ENCODE measurements at regions not wholly inside any gene's neighbourhood (a gene's known extent, or its start where the extent isn't known, plus 50 kb on each side); places are given as distances from the start of the nearest gene placed in this dataset.

DNA sequence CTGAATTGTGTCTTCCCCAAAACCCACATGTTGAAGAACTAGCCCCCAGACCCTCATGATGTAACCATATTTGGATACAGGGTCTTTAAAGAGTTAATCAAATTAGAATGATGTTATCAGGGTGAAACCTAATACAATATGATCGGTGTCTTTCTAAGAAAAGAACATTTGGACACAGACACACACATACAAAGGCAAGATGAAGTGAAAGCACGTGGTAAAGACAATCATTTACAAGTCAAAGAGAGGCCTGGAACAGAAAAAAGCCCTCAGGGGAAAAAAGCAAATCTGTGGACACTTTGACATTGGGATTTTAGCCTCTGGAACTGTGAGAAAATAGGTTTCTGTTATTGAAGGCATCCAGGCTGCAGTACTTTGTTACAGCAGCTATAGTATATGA is 733.4 kb downstream of the JRKL start:
- ATAC-seq (ENCODE audit: poor library complexity), result no peak
- intact Hi-C loops (cut with DNase I), result no loop called here
- DNase-seq, result no peak

GRCh38 chr11:97136067-97136466 is 746.3 kb downstream of the JRKL start:
- no peak for ATAC-seq (ENCODE audit: poor library complexity)

DNA sequence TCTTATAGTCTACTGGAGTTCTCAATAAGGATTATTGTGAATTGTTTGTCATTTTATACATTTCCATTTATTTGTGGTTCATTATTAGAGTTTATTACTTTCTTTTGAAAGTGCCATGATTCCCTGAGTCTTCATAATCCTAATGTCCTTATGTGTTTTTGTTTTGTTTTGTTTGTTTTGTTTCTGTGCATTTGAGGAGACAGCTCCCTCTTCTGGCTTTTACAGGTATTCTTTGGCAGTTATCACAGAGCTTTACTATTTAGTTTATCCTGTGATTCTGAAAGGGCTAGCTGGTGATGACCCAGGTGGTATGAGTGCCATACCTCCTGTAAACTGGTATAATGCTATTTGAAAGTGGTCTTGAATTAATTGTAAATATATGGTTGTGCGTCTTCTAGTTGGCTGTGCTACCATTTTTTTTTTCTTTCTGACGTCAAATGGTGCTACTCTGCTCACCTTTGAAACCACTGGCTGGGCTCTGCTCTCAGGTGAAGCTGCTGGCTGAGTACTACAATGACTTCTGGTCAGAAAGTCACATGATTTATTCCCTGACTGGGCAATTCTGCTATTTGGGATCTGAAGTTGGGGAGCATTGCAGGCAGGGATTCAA is 751.2 kb downstream of the JRKL start:
- ATAC-seq (ENCODE audit: poor library complexity) (no peak), DNase-seq (no peak)
- intact Hi-C loops (cut with DNase I), result loop anchor here (10.0 kb wide), 1 partner anchor 316 kb away; no protein-coding TSS in a partner anchor

More at GRCh38 chr11:97136067-97136466, 746.3 kb downstream of the JRKL start:
- intact Hi-C loops (cut with DNase I), result no loop called here
- DNase-seq, result no peak

- intact Hi-C loops (cut with DNase I), result loop anchor here (10.0 kb wide), 1 partner anchor 319 kb away; no protein-coding TSS in a partner anchor
Observed at GRCh38 chr11:97143463-97143862, 753.6 kb downstream of the JRKL start.

GRCh38 chr11:97149741-97150140 is 759.9 kb downstream of the JRKL start:
- intact Hi-C loops (cut with DNase I), result loop anchor here (10.0 kb wide), 1 partner anchor 325 kb away; no protein-coding TSS in a partner anchor
- no peak for DNase-seq
- no peak for ATAC-seq (ENCODE audit: poor library complexity)

More at GRCh38 chr11:97143463-97143862, 753.6 kb downstream of the JRKL start:
- ATAC-seq (ENCODE audit: poor library complexity), result no peak
- DNase-seq, result no peak

- intact Hi-C loops (cut with DNase I), result no loop called here
- no peak for ATAC-seq (ENCODE audit: poor library complexity)
- DNase-seq, result no peak
Observed at GRCh38 chr11:97157221-97157740, 767.5 kb downstream of the JRKL start.

DNA sequence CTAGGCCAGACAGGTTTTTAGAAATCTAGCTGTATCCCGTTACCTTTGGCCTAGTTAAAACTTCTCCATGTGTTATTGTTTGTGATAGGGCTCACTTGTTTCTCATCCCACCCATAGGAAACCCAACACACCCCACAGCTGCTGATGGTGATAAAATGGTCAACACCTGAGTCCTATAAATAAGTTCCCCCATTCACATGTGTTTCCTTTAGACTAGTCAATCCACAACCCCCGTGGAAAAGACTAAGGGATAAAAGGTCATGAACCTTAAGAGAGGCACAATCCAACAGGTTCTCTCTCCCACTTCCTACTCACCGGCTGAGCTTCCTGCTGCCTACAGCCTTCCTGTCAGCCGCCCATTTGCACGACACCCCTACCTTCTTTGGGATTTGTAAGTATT is 768.4 kb downstream of the JRKL start:
- ATAC-seq (ENCODE audit: poor library complexity), result no peak
- DNase-seq, result no peak
- intact Hi-C loops (cut with DNase I), result no loop called here

- DNase-seq (no peak), ATAC-seq (ENCODE audit: poor library complexity) (no peak)
- intact Hi-C loops (cut with DNase I), result no loop called here
Observed at GRCh38 chr11:97163631-97164191, 773.9 kb downstream of the JRKL start.

DNA sequence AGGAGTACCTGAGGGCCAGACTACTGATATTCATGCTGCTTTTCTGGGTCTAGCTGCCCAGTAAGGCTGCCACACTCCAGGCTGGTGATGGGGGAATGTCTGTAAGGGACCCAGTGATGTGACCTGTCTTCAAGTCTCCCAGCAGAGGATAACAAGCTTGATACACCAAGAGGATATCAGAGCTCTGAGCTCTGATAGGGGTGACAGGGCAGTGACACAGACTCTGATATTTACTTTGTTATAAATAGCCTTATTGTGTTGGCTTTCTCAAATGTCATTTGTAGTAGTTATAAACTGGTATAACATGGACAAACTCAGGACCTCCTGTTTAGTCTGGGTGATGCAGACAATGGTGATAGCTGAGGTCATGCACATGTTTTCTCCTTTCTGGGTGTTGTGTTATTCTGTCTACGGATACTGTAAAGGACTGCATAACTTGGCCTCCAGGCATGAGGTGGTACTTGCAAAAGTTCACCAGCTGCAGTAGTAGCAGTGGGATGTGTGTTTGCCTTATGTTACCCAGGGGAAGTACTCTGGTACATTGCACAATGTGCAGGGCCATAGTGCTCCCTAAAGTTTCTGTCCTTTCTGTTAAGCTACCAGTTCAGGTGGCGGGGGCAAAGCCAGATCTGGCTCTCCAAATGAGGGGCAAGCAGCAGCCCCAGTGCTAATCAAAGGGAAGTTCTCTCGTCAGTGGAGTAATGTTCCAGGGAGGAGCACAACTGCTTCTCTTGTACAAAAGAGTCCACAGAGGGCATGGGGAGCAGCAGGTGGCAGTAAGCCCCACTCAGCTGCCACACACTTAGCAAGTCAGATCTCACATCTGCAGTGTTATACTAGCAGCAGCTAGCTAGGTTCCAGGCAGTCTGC is 812.2 kb downstream of the JRKL start:
- ATAC-seq (ENCODE audit: poor library complexity) (peak; percentile 85), DNase-seq (no peak)
- intact Hi-C loops (cut with DNase I), result no loop called here

GRCh38 chr11:97202613-97203292 is 812.9 kb downstream of the JRKL start:
- intact Hi-C loops (cut with DNase I), result no loop called here
- ATAC-seq (ENCODE audit: poor library complexity), result peak; percentile 50
- DNase-seq, result no peak

DNA sequence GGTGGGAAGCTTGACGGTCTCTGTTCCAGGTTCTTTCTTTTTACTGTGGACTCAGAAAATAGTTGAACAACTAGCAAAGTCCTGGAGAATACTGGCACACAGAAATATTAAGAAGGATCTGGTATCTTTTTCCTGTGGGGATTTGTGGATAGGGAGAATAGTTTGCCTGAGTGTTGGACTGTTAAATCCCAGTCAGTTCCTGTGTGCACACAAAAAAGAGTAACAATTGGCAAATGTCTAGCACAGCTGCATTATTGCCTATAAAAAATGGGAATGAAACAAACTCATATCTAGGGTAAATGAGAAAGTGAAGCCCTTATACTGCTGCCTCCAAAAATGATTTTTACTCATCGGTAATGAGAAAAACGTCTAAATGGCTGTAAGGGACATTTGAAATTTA is 828.2 kb downstream of the JRKL start:
- intact Hi-C loops (cut with DNase I), result no loop called here
- no peak for ATAC-seq (ENCODE audit: poor library complexity)
- no peak for DNase-seq

DNA sequence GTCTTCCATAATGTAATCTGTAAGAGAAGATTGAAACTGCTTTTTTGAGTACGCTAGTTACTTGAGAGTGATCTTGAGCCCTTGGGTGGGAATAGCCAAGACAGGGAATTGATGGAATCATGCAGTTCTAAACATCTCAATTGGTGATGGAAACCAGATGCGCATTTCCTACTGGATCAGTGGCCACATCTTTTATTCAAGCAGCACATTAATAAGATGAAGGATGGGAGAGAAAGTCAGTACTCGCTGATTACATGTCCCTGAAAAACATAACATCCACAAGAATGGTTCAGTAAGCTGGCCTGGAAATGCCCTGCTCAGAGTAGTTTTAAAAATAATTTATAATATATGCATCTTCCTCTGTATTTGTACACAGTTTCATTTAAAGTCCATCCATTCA is 833.8 kb downstream of the JRKL start:
- DNase-seq (no peak), ATAC-seq (ENCODE audit: poor library complexity) (no peak)
- intact Hi-C loops (cut with DNase I), result no loop called here

DNA sequence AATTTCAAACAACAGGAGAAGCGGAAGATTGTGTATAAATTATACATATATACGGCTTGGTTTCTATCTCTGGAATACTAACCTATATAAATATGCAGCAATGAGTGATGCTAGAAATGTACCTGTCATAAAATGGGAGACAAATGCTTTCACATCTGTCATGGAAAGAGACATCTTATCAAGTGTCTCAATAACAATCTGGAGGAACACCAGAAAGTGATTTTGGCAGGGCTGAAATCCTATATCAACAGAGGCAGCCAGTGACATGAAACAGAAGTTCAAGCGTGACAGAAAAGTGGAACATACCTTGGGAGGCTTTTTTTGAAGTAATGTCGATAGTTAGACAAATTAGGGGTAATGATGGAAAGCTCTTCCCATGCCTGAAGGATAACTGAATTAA is 834.6 kb downstream of the JRKL start:
- DNase-seq (no peak), ATAC-seq (ENCODE audit: poor library complexity) (peak; percentile 91)
- intact Hi-C loops (cut with DNase I), result no loop called here

DNA sequence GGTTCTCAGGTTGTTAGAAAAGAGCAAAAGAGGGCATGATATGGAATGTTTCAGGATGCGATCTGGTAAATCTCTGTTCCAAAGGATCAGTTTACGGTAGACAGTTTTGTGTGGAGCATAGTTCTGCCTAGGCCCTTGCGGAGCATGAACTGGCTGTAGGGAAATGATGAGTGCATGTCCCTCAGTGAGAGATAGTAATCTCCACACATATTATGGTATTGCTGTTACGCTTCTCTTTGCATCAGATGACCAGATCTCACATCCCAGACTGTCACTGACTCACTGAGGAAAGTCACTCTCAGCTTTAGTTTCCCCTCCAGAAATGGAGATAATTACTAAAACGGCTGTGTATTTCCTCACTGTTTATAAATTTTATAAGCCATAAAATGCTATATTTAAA is 836.0 kb downstream of the JRKL start:
- DNase-seq (no peak), ATAC-seq (ENCODE audit: poor library complexity) (no peak)
- intact Hi-C loops (cut with DNase I), result no loop called here

GRCh38 chr11:97229936-97230335 is 840.1 kb downstream of the JRKL start:
- intact Hi-C loops (cut with DNase I), result no loop called here
- no peak for DNase-seq
- ATAC-seq (ENCODE audit: poor library complexity), result no peak

DNA sequence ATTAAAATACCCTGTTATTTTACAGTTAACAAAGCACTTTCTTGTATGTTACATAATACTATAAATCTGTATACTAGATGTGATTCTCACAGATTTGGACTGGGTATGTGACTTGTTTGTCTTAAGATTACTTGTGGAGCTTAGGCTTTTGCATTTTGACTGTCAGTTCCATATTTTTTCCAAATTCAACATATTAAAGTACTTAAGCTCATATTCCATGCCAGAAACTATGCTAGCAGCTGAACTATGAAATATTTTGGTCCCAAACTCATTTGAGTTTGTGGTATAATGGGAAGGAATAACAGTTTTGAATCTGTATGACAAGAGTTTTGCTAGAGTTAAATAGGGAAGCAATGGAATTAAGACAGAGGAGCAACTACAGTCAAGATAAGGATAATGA is 841.4 kb downstream of the JRKL start:
- intact Hi-C loops (cut with DNase I), result no loop called here
- ATAC-seq (ENCODE audit: poor library complexity) (no peak), DNase-seq (no peak)

DNA sequence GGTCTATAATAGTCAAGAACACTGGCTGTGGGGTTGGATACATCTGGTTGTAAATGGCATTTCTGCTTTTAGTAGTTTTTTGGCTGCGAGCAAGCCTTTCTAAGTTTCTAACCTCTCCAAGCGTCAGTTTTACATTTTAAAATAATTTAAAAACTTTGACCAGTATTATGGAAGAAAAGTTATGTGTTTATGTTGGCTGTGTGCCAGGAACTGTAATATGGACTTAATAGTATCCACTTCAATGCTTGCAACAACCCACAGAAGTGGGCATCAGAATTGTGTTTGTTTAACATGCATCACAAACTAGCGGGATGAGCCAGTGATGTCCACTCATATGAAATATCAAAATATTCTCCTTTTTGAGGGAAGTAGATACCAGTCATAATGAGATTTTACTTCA is 844.2 kb downstream of the JRKL start:
- intact Hi-C loops (cut with DNase I), result no loop called here
- no peak for DNase-seq
- no peak for ATAC-seq (ENCODE audit: poor library complexity)

DNA sequence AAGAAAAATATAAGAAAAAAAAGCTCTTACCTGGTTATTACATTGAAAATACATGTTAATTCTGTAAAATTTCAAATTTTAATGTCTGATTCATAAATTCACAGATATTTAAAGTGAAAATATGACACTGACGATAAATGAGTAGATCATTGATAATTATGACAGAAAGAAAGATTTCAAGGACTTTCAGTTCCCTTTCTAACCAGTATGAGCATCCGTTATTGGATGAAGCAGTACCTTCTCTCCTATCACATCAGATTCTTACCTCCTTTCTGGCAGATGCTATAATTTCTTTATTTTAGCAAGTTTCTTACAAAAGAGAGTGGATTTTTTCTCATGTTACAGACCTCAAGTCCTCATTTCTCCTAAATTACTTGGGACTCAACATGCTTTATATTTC is 847.3 kb downstream of the JRKL start:
- no peak for DNase-seq
- intact Hi-C loops (cut with DNase I), result no loop called here
- ATAC-seq (ENCODE audit: poor library complexity), result no peak

DNA sequence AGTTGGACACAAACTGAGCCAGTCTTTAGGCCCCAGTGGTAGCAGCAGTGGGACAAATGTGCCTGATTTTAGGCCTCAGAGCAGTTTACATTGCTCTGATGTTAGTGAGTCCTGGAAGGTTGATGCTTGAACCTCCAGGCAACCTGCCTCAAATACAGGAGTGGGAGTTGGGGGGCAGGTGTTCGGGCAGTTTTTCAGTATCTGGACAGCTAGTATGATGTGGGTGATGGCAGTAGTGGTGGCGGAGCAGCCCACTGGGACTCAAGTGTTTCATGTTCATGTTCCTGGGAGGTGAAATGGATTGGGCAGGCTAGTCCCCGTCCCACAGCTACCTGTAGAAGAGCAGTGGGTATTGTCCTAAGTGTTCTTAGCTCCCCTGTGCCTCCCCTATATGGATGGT is 857.8 kb downstream of the JRKL start:
- intact Hi-C loops (cut with DNase I), result no loop called here
- DNase-seq (no peak), ATAC-seq (ENCODE audit: poor library complexity) (no peak)

Measured in Right ventricle myocardium superior (tissue), 1 donor.